Fibroblast of lung (primary cell): ENCODE measurements at regions not wholly inside any gene's neighbourhood (a gene's known extent, or its start where the extent isn't known, plus 50 kb on each side); places are given as distances from the start of the nearest gene placed in this dataset.

Experiments used
- CTCF ChIP-seq, 2 donors: IDR thresholded peaks in 1 of 2; conservative IDR thresholded peaks in 1 of 2; 1 replicate in 1 of 2; 2 replicates in 1 of 2; pipeline ENCODE4 v1.5.1; 2011 to 2012; ENCODE audit warnings: low read length in 2 of 2, control low read depth in 1 of 2, inconsistent platforms in 1 of 2, low read depth in 1 of 2, mild to moderate bottlenecking in 1 of 2
- EZH2 ChIP-seq: IDR thresholded peaks from 2 replicates; pipeline ENCODE4 v1.5.1; 2012; ENCODE audit warnings: low read length, control low read depth, mild to moderate bottlenecking; ENCODE audit errors: missing control alignments

DNA sequence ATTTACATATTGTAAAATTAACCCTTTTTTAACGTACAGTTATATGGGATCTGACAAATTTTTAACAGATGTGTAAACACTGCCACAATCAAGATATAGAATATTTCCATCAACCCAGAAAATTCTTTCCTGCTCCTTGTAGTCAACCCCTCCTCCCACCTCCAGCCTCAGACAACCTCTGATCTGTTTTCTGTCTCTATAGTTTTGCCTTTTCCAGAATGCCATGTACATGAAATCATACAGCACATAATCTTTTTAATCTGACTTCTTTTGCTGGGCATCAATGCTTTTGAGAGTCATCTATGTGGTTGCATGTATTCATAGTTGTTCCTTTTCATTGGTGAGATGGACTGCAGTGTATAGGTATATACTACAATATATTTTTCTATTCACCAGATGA lies 153.0 kb downstream of the SMAD6 start:
- TF ChIP-seq CTCF (conservative IDR thresholded peaks at IDR 0.05 in 1 of 2, IDR thresholded peaks at IDR 0.05 in 1 of 2; ENCODE audit: low read depth in 1 of 2, low read length in 2 of 2) (no peak), EZH2 (no peak)
